ENCODE measurements at regions not wholly inside any gene's neighbourhood (a gene's known extent, or its start where the extent isn't known, plus 50 kb on each side); places are given as distances from the start of the nearest gene placed in this dataset.

DNA sequence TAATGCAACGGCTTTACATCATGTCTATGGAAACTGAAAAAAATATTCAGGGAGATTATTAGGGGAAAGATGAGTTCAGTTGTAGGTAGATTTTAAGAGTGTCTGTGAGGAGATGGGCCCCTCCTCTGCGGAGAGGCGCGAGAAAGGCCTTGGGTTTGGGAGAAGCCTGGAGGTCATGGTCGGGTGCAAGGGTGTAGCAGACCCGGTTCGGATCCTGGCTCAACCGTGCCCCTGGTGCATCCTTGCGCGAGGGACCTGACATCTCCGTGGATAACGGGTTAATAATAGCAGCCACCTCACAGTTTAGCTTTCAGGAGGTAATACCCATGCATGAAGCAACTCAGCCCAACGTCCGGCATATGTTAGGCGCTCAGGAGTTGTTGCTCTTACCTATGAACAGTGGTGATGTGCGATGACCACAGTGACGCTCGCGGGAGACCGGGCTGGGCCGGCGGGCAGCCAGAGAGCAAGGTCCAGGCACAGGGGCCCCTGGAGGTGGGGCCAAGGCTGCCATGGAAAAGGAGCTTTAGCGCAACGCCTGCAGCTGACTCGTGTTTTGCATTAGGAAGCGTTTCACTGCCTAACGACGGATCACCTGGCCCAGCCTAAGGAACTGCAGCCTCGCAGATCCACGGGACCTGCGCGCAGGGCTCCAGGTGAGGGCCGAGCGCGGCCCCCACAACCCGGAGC is 146.4 kb upstream of the ARID1B start:
- no peak for DNase-seq (ENCODE audit: low read depth, low spot score)
- in situ Hi-C loops (cut with HindIII; ENCODE audit: low pct_unique_long_range_greater_than_20kb, low sequenced_read_pairs), result no loop called here

DNA sequence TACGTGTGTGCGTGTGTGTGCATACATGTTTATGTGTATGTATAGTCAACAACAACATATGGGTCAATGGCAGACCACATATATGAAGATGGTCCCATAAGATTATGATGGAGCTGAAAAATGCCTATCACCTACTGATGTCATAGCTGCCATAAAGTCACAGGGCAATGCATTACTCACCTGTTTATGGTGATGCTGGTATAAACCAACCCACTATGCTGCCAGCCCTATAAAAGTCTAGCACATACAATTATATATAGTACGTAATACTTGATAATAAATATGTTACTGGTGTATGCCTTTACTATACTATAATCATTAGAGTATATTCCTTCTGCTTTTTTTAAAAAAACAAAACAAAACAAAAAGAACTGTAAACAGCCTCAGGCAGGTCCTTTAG is 148.4 kb upstream of the ARID1B start:
- no peak for DNase-seq (ENCODE audit: low read depth, low spot score)
- in situ Hi-C loops (cut with HindIII; ENCODE audit: low pct_unique_long_range_greater_than_20kb, low sequenced_read_pairs), result no loop called here

DNA sequence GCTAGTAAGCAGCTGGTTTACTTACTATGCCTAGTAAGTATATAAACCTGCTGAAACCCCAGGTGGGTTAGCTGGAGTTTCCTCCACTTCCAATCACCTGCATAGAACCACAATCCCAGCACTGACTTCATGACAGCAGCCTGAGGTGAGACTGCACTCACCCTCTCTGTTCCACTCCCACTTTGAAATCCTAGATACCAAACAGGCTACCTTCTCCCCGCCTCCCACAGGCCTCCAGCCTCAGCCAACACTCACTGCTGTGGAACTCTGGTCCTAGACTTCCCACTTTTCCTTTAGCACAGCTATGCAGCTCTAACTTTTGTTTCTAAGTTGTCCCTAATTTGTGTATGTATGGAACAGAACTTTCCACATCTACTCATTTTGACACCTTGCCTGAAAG is 149.7 kb upstream of the ARID1B start:
- no peak for DNase-seq (ENCODE audit: low read depth, low spot score)
- in situ Hi-C loops (cut with HindIII; ENCODE audit: low pct_unique_long_range_greater_than_20kb, low sequenced_read_pairs), result no loop called here

DNA sequence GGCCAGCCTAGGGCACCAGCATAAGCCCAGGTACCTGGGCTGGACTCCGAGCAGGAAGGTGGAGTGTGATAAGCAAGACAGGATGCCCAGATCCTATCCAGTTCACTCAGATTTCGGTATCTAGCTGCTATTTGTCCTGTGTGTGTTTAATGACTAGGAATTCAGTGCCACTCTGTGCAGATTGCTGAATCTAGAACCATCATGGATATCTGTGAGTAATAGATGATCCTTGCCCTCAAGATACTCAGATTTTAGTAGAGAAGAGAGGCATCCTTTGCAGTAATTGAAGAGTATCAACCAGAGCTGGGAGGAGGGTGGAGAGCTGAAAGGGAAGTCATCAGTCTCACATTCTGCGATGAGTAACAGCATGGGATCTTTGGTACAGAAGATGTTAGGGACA is 155.0 kb upstream of the ARID1B start:
- no peak for DNase-seq (ENCODE audit: low read depth, low spot score)
- in situ Hi-C loops (cut with HindIII; ENCODE audit: low pct_unique_long_range_greater_than_20kb, low sequenced_read_pairs), result no loop called here

DNA sequence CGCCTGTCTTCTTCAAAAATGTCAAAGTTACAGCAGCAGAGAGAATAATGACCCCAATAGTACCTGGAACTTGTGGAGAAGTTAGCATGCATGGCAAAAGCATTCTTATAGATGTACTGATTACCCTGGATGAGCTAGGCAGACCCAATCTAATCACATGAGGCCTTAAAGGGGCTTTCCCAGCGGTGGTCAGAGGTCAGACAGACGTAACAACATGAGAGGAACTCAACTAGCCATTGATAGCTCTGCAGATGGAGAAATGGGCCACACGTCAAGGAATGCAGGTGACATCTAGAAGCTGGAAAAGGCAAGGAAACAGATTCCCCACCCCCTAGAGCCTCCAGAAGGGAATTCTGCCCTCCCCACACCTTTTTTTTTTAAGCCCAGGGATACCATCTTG is 156.8 kb upstream of the ARID1B start:
- in situ Hi-C loops (cut with HindIII; ENCODE audit: low pct_unique_long_range_greater_than_20kb, low sequenced_read_pairs), result no loop called here

DNA sequence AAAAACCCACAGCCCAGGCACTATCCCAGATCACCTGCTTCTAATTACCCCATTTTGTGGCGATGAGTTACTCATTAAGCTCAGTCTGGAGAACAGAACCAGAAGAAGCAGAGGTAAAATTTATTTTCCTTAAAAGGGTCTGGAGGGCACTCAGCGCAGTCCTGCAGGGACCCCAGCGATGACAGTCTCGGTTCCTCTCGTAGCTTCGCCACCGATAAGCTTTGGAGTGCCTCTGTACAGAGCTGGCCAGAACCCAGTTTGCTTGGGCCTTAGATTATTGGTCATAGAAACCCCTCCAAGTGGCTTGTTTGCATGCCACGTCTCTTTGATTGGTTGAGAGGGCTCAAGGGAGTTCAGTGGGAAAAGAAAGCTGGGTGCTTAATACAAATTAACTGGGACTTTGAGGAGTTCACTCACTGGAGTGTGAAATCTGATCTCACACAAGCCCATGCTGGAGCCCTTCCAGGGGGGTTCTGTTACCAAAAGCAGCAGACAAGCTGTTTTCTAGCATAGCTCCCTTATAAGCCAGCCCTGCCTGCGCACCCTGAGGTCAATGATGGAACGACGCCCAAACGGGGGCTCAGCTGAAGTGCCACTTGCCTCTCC is 158.5 kb upstream of the ARID1B start:
- in situ Hi-C loops (cut with HindIII; ENCODE audit: low pct_unique_long_range_greater_than_20kb, low sequenced_read_pairs), result no loop called here
- DNase-seq (ENCODE audit: low read depth, low spot score), result no peak

More for the DNA sequence above, 156.8 kb upstream of the ARID1B start:
- DNase-seq (ENCODE audit: low read depth, low spot score), result no peak

DNA sequence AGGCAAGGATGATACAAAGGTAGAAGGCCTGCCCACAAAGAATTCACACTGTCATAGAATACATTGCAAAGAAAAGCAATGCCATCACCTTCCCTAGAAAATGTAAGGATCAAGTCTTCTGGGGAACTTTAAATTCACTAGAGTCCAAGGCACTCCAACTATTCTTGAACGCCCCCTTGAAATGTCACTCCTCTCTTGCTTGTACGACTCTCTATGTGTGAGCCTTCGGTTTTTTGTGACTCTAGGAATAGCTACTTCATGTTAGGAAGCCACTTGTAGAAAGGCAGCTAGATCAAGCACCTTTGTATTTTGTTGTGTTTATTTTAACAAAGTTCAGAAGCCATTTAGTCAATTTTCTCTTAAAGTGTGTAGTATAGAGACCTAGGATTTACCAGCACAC is 159.2 kb upstream of the ARID1B start:
- DNase-seq (ENCODE audit: low read depth, low spot score), result no peak
- in situ Hi-C loops (cut with HindIII; ENCODE audit: low pct_unique_long_range_greater_than_20kb, low sequenced_read_pairs), result no loop called here

DNA sequence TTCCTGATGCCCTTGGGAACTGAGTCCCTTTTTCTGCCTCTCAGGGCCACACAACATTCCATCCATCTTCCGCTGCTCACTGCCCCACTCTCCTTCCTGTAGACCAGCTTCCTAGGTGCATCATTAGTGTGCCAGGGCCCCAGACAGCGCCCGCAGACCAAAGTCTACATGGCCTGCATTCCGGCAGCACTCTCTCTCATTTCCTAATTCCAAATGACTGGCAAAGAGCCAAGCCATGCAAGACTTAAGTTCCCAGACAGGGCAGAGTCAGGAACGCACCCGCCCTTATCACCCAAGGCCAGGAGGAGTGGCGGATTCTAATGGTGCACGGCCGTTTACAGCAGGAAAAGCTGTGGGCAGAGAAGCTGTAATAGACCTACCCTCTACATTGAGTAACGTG is 159.8 kb upstream of the ARID1B start:
- no peak for DNase-seq (ENCODE audit: low read depth, low spot score)
- in situ Hi-C loops (cut with HindIII; ENCODE audit: low pct_unique_long_range_greater_than_20kb, low sequenced_read_pairs), result no loop called here

DNA sequence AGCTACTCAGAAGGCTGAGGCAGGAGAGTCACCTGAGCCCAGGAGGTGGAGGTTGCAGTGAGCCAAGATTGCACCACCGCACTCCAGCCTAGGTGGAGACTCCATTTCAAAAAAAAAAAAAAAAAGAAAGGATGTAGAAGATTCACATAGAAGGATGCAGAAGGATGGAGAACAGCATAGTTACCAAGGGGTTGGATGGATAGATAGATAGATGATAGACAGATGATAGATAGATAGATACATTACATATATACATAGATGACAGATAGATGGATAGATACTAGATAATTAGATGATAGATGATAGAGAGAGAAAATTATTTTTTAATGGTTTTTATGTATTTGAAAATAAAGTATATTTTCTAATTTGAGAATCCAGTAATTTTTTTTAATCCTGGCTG is 160.7 kb upstream of the ARID1B start:
- DNase-seq (ENCODE audit: low read depth, low spot score), result no peak
- in situ Hi-C loops (cut with HindIII; ENCODE audit: low pct_unique_long_range_greater_than_20kb, low sequenced_read_pairs), result no loop called here

DNA sequence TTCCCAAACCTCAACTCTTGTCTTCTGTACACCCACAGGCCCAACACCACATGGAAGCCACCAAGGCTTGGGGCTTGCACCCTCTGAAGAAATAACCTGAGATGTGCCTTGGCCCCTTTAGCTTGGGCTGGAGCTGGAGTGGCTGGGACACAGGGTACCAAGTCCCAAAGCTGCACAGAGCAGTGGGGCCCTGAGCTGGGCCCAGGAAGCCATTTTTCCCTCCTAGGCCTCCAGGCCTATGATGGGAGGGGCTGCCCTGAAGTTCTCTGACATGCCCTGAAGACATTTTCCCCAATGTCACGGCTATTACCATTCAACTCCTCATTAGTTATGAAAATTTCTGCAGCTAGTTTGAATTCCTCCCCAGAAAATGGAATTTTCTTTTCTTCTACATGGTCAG is 163.2 kb upstream of the ARID1B start:
- in situ Hi-C loops (cut with HindIII; ENCODE audit: low pct_unique_long_range_greater_than_20kb, low sequenced_read_pairs), result no loop called here
- DNase-seq (ENCODE audit: low read depth, low spot score), result no peak

DNA sequence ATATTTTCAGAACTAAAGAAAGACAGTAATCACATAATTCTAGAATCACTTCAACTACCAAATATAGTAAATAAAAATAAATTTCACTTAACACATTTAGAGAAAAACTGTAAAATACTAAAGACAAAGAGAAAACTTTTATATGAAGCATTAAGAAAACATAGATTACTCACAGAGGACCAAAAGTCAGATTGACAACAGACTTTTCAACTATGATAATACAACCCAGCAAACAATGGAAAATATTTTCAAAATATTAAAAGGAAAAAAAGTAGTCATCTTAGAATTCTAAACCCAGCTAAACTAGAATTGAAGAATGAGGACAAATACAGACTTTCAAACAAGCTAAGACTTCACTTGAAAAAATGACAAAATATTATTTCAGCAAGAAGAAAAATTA is 164.8 kb upstream of the ARID1B start:
- DNase-seq (ENCODE audit: low read depth, low spot score), result no peak
- in situ Hi-C loops (cut with HindIII; ENCODE audit: low pct_unique_long_range_greater_than_20kb, low sequenced_read_pairs), result no loop called here

DNA sequence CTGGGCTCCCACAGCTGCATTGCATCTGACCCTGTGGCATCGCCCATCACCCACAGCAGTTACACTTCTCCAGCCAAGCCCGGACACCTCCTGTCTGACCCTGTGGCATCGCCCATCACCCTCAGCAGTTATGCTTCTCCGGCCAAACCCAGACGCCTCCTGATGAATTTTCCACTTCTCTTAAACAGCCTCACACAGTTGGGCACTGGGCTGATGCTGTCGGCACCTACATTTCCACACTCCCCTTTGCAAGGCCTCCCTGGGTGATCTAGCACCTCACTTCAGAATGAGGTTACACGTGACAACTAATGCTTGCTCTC is 175.2 kb upstream of the ARID1B start:
- in situ Hi-C loops (cut with HindIII; ENCODE audit: low pct_unique_long_range_greater_than_20kb, low sequenced_read_pairs), result no loop called here
- no peak for DNase-seq (ENCODE audit: low read depth, low spot score)

DNA sequence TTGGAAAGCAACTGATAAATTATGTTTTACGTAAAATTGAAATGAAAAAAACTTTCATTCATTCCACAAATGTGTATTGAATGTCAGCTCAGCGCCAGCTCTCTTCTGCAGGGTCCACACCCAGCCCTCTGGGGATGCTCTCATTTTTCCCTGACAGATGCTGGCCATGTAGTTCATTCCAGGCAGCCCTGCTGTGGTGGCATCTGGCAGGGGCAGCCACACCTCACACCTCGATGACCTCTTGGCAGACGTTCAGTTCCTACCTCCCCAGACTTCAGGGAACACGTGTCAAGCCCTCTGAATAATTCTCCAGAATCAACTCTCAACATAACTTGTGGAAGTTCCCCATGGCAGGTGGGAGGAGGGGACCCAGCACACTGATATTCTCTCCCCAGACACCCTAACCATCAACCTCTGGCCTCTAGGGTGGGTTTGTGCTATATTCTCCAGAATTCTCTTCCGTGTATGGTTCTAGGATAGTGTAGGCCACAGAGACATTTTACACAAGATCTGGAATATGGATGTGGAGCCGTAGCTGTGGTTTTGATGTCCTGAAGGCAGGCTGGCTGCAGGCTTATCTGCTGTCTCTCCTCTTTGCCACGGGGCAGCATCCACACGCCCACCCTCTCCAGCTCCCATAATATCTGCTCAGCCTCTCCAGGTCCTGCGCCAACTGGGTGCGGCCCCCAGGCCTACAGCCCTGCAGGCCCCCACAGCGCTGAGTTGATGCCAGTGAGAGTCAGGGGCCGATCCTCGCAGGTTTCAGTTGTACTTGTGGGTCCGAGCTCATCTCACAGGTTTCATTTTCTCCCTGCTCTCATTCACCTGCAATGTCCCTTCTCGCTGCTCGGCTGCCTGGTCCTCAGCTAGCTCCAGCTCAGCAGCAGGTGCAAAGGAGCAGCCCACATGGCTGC is 175.8 kb upstream of the ARID1B start:
- in situ Hi-C loops (cut with HindIII; ENCODE audit: low pct_unique_long_range_greater_than_20kb, low sequenced_read_pairs), result no loop called here

DNA sequence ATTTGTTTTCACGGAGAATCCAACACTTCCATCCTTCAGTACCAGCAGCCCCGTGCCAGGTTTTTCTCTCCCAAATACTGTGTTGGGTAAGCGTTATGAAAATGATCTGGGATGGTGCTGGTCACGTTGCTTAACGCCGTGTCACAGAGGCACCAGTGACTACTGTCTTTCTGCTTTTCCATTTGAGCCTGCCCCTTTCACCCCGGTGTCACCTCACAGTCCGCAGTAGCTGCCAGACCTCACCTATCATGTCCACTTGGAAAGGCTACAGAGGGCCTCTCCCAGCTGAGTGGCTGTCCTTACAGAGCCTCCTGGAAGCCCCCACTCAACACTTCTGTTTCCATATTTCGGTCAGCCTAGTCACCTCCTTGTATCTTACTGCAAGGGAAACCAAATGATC is 176.5 kb upstream of the ARID1B start:
- in situ Hi-C loops (cut with HindIII; ENCODE audit: low pct_unique_long_range_greater_than_20kb, low sequenced_read_pairs), result no loop called here
- no peak for DNase-seq (ENCODE audit: low read depth, low spot score)

More for the DNA sequence above, 175.8 kb upstream of the ARID1B start:
- DNase-seq (ENCODE audit: low read depth, low spot score), result no peak

DNA sequence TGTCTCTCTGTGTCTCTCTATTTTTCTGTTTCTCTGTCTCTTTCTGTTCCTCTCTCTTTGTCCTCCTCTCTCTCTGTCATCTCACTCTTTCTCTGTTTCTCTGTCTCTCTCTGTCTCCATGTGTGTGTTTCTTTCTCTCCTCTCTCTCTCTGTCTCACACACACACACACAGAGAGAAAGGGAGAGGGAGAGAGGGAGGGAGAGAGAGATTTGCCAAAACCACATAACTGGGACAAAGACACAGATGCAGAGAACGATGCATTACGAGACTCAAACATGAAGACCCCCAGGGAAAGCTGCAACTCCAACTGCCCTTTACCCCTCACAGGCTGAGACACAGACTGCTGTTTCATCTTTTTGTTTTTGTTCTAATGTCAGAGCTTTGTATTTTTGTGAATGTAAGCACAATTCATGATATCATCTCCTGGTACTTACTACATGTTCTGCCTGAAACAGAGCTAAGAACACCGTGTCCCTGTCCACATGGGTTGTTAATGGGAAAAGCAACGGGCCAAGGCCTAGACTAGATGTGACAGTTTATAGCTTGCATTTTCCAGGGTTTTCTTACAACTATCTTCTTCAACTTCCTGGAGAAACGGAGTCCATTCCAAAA is 177.1 kb upstream of the ARID1B start:
- no peak for DNase-seq (ENCODE audit: low read depth, low spot score)
- in situ Hi-C loops (cut with HindIII; ENCODE audit: low pct_unique_long_range_greater_than_20kb, low sequenced_read_pairs), result no loop called here

DNA sequence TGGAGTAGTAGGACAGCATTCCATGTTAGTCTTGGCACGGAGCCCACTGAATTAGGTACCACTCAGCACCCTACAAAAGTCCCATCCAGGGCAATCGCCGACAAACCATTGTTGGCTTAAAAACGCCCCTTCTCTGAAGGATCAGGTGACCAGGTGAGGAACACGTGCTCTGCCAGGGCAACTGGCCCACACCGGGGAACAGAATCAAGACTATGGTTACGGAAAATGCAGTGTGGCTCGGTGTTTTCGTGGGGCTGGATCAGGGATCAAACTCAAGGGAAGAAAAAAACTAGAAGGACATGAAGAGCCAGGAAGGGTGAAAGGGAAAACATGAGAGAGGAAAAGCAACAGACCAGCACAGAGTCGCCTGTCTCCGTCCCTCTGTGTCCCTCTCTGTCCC is 177.8 kb upstream of the ARID1B start:
- no peak for DNase-seq (ENCODE audit: low read depth, low spot score)
- in situ Hi-C loops (cut with HindIII; ENCODE audit: low pct_unique_long_range_greater_than_20kb, low sequenced_read_pairs), result no loop called here

DNA sequence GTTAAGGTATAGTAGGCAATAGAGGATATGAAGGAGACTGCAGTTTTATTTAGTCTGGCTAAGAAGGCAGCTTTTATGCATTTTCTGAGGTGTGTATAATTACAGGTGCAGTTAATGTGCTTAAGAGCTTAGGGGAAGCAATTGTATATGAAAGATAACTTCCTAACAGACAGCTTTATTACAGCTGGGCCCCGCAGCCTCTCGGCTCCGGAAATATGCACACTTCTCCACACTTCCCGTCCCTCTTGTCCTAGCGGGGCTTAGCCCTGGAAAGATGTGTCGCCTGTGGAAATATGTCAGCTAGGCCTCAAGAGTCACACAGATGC is 178.4 kb upstream of the ARID1B start:
- in situ Hi-C loops (cut with HindIII; ENCODE audit: low pct_unique_long_range_greater_than_20kb, low sequenced_read_pairs), result no loop called here
- DNase-seq (ENCODE audit: low read depth, low spot score), result no peak

DNA sequence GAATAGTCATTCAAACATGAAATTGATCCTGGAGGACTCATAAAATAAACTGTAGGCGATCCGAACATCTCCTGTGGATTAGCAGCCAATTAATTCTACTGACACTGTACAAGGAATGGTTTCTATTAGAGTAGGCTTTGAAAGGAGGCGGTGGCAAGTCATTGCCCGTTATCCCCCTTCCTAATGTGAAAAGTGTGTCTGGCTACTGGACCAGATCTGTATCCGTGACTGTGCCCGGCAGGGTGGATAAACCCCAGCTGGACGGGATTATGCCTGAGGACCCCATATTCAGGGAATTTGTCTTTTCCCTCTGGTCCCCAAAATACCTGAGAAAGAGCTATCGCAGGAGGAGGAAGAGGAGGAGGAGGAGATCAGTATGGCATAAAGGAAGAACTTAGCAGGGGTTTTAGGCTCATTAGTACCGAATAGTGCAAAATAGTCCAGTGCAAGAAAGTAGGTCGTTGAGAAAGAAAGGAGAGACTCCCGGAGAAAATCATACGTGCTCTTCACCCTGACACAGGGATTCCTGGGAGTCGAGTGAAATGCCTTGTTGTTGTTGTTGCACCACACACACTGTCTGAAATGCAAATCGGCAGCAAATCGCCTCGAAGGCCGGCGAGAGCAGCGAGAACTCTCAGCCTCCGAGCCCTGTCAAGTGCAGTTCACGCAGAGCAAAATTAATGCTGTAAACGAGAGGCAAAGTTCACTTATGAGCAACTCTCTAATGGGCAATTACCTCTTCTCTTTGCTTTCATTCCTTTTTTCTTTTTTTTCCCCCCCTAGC is 178.9 kb upstream of the ARID1B start:
- no peak for DNase-seq (ENCODE audit: low read depth, low spot score)
- in situ Hi-C loops (cut with HindIII; ENCODE audit: low pct_unique_long_range_greater_than_20kb, low sequenced_read_pairs), result no loop called here
